ENCODE measurements at regions not wholly inside any gene's neighbourhood (a gene's known extent, or its start where the extent isn't known, plus 50 kb on each side); places are given as distances from the start of the nearest gene placed in this dataset.

DNA sequence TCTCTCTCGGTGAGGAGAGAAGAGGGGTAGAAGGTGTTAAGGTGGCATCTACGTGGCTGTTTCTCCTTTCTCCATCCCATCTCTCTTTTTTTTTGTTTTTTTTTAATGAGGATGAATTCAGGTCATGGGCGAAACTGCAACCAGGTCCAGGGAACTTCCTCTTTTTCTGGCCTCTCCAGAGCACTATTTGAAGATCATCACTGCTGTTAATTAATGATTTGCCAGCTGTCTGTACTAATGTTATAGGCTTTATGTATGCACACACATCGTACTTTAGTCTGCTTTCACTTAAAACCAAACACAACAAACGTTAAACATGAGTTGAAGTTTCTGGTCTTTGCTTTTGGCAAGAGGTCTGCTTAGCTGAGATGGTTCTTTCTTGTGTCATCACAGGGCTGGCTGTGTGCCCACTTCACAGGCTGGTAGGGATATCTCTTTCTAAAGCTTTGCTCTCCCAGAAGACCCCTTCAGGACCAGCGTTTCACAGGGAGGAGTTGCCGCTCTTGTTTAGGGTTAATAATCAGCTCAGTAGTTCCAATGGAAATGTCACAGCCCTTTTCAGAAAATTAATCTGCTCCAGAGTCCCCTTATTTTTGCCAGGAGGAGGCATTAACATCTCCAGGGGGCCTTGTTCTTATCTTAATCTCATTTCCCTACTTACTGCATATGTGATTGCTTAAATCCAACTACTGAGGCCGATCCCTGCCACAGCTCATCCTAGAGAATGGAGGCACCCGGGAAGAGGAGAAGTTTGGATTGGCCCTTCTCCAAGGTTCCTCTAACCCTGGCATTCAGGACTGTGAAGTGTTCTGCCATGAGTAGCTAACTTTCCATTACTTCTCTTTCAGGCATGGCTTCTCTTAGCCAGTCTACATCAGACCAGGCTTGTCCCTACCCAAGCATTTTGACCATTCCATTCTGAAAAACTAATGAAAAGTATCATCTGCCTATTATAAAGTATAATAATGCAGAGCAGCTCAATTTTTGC lies 273.9 kb upstream of the NFE2L3 start:
- Histone ChIP-seq H3K4me1 (no peaks in the 10 kb centered on the region), H3K27me3 (no peaks in the 10 kb centered on the region), H3K9me3 (no peaks in the 10 kb centered on the region), H3K4me3 (no peak overlapping the region), H3K36me3 (no peaks in the 10 kb centered on the region), H3K27ac (no peak overlapping the region)
- intact Hi-C loops (cut with DNase I): no loop called here
- ATAC-seq: no peak
- WGBS, 2 donors: 52 to 55% methylated on average over 9 of the region's 9 CpGs
- DNase-seq: no peak
- TF ChIP-seq, protein P1, sequence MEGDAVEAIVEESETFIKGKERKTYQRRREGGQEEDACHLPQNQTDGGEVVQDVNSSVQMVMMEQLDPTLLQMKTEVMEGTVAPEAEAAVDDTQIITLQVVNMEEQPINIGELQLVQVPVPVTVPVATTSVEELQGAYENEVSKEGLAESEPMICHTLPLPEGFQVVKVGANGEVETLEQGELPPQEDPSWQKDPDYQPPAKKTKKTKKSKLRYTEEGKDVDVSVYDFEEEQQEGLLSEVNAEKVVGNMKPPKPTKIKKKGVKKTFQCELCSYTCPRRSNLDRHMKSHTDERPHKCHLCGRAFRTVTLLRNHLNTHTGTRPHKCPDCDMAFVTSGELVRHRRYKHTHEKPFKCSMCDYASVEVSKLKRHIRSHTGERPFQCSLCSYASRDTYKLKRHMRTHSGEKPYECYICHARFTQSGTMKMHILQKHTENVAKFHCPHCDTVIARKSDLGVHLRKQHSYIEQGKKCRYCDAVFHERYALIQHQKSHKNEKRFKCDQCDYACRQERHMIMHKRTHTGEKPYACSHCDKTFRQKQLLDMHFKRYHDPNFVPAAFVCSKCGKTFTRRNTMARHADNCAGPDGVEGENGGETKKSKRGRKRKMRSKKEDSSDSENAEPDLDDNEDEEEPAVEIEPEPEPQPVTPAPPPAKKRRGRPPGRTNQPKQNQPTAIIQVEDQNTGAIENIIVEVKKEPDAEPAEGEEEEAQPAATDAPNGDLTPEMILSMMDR (IDR thresholded peaks at IDR 0.05): no peak
- FAIRE-seq: no peak

DNA sequence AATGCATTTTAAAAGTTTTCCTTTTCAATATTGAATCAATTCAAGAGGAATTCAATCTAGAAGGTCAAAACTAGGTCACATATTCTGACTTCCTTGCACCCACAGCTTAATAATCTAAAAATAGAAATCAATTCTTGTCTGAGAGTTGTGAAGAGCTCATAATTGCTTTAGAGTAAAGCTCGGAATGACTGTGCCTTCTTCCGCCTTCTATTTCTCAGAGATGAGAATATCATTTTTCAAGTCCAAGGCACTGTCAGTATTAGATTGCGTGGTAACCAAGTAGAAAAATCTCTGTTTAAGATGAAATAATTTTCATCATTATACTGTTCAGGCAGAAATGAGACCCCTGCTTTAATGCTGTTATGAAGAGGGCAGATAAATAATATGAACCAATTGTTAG lies 272.2 kb upstream of the NFE2L3 start:
- intact Hi-C loops (cut with DNase I): loop anchor here in 1 of 3 donors (10.0 kb wide), 1 partner anchor 795 kb away; no protein-coding TSS in a partner anchor
- ATAC-seq (no peak), DNase-seq (no peak), FAIRE-seq (no peak)
- 92 to 93% methylated on average over 3 of the region's 3 CpGs for WGBS, 2 donors
- Histone ChIP-seq H3K4me1 (no peaks in the 10 kb centered on the region), H3K27me3 (no peaks in the 10 kb centered on the region), H3K36me3 (no peaks in the 10 kb centered on the region), H3K27ac (no peak overlapping the region), H3K9me3 (no peaks in the 10 kb centered on the region), H3K4me3 (no peak overlapping the region)
- TF ChIP-seq, protein P1 (IDR thresholded peaks at IDR 0.05): no peak

DNA sequence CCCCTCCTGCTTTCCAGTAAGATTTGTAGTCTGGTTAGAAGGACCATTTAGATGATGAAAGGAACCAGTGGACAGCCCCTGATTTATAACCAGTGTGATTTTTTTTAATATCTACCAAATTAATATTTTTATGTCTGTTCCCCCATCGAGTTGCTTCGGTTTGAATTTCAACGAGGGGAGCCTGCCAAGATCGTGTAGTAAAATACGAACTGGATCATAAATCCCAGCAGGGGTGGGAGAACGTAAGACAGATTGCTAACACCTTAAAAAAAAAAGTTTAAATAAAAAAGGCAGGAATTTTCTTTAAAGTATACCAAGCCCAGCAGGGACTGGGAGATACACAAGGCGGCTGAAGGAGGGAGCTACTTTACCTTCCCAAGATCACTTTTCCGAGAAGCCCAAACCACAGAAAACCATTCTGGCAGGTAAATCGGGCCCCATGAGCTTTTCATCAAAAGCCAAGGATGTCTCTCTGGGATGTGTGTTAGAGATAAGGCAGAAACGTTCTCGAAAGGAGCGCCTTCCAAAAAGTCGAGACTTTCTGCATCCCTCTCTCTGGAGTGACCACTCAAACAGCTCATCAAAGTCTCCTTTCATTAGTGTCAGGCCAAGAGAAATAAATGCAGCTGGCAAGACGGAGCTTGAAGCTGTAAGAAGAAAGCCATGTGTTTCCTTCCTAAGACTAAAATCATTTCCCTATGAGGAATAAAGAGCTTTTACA lies 270.5 kb upstream of the NFE2L3 start:
- TF ChIP-seq, protein P1 (IDR thresholded peaks at IDR 0.05): no peak
- ATAC-seq (no peak), DNase-seq (no peak), FAIRE-seq (no peak)
- Histone ChIP-seq H3K4me3 (no peak overlapping the region), H3K9me3 (no peaks in the 10 kb centered on the region), H3K27ac (no peak overlapping the region), H3K27me3 (no peaks in the 10 kb centered on the region), H3K36me3 (no peaks in the 10 kb centered on the region), H3K4me1 (no peaks in the 10 kb centered on the region)
- intact Hi-C loops (cut with DNase I): loop anchor here in 1 of 3 donors (10.0 kb wide), 1 partner anchor 793 kb away; no protein-coding TSS in a partner anchor
- 74 to 76% methylated on average over 14 of the region's 14 CpGs for WGBS, 2 donors

DNA sequence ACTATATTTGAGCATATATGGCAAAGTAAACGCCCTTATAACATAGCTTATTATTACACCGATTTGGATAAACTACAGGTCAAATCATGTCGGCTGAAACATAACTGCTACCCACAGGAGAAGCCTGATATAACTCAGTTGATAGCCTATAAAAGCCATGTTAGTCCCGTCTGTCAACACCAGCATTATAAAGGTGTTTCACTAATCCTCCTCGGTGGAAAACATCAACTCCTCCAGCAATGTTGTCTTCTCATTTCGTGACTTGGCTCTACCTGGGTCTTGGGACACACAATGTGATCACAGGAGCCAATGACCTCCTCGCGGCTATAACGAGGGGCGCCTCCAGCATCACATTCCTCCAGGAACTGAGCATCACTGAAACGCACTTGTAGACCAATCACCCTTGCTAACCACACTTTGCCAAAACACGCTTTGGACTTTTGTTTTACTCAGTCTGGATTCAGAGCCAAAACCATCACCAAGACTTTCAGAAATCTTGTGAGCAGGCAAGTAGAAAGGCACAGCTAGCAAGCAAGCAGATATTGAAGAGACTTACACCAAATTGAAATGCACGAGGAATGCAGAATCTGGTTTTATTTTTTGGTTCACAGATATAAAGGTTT lies 269.7 kb upstream of the NFE2L3 start:
- 79 to 82% methylated on average over 13 of the region's 13 CpGs for WGBS, 2 donors
- no peak for ATAC-seq
- H3K9me3 ChIP-seq: no peaks in the 10 kb centered on the region
- DNase-seq: no peak
- TF ChIP-seq, protein P1 (IDR thresholded peaks at IDR 0.05): no peak
- H3K36me3 ChIP-seq: no peaks in the 10 kb centered on the region
- FAIRE-seq: no peak
- H3K27me3 ChIP-seq: no peaks in the 10 kb centered on the region
- H3K27ac ChIP-seq: no peak overlapping the region
- H3K4me1 ChIP-seq: no peaks in the 10 kb centered on the region
- intact Hi-C loops (cut with DNase I): loop anchor here in 1 of 3 donors (10.0 kb wide), 1 partner anchor 793 kb away; no protein-coding TSS in a partner anchor
- no peak overlapping the region for H3K4me3 ChIP-seq
